OCI-LY1 (cell line): ENCODE measurements at regions not wholly inside any gene's neighbourhood (a gene's known extent, or its start where the extent isn't known, plus 50 kb on each side); places are given as distances from the start of the nearest gene placed in this dataset.

Experiments used
- H2AFZ ChIP-seq: fragments of 200-600 bp; sonication (generic), shearing (Covaris generic); 2 replicates; pipeline ENCODE4 v1.6.0; 2014; ENCODE audit warnings: antibody characterized with exemption, mild to moderate bottlenecking, low read length
- H3F3A ChIP-seq: fragments of 200-600 bp; sonication (generic), shearing (Covaris generic); 2 replicates; pipeline ENCODE4 v1.6.0; 2014; ENCODE audit warnings: mild to moderate bottlenecking, antibody characterized with exemption, low read length, moderate library complexity; ENCODE audit not compliant: insufficient read depth
- H3K27ac ChIP-seq: fragments of 200-600 bp; sonication (generic); 2 replicates; pipeline ENCODE4 v1.5.1; 2014; ENCODE audit warnings: low read length, mixed run types, mild to moderate bottlenecking, low read depth; ENCODE audit not compliant: poor library complexity, severe bottlenecking
- H3K27me3 ChIP-seq: fragments of 200-600 bp; sonication (generic); 2 replicates; pipeline ENCODE4 v1.6.0; 2014; ENCODE audit warnings: antibody characterized with exemption, mild to moderate bottlenecking, low read length, moderate library complexity; ENCODE audit not compliant: insufficient read depth
- H3K36me3 ChIP-seq: fragments of 200-600 bp; sonication (generic); 2 replicates; pipeline ENCODE4 v1.6.1; 2014; ENCODE audit warnings: mild to moderate bottlenecking, antibody characterized with exemption, low read length, moderate library complexity, mixed read lengths; ENCODE audit not compliant: insufficient read depth
- H3K4me1 ChIP-seq: fragments of 200-600 bp; sonication (generic); 2 replicates; pipeline ENCODE4 v1.5.1; 2014; ENCODE audit warnings: mild to moderate bottlenecking, low read length, moderate library complexity; ENCODE audit not compliant: insufficient read depth, severe bottlenecking
- H3K4me2 ChIP-seq: fragments of 200-600 bp; sonication (generic), shearing (Covaris generic); 2 replicates; pipeline ENCODE4 v1.6.1; 2014; ENCODE audit warnings: low read length
- H3K4me3 ChIP-seq: fragments of 200-600 bp; sonication (generic); 2 replicates; pipeline ENCODE4 v1.5.1; 2014; ENCODE audit warnings: low read length, low read depth, mild to moderate bottlenecking, mixed read lengths; ENCODE audit not compliant: poor library complexity, severe bottlenecking
- H3K79me2 ChIP-seq: fragments of 200-600 bp; shearing (Covaris generic); 2 replicates; pipeline ENCODE4 v1.6.1; 2016; ENCODE audit warnings: mixed run types, low read length, mixed read lengths; ENCODE audit not compliant: insufficient read depth
- H3K9ac ChIP-seq: fragments of 200-600 bp; sonication (generic), shearing (Covaris generic); 2 replicates; pipeline ENCODE4 v1.6.1; 2014; ENCODE audit warnings: mild to moderate bottlenecking, low read length, mixed read lengths
- H3K9me2 ChIP-seq: fragments of 200-600 bp; sonication (generic), shearing (Covaris generic); 2 replicates; pipeline ENCODE4 v1.6.1; 2014; ENCODE audit warnings: low read depth, mild to moderate bottlenecking, low read length, mixed read lengths
- H3K9me3 ChIP-seq: fragments of 200-600 bp; shearing (Covaris generic); 2 replicates; pipeline ENCODE4 v1.6.1; 2014; ENCODE audit warnings: low read length, mixed read lengths
- H4K20me1 ChIP-seq: fragments of 200-600 bp; sonication (generic), shearing (Covaris generic); 2 replicates; pipeline ENCODE4 v1.6.0; 2016; ENCODE audit warnings: mild to moderate bottlenecking, low read length; ENCODE audit not compliant: insufficient read depth
- EZH2 ChIP-seq: fragments of 200-600 bp; sonication (generic), shearing (Covaris generic); IDR thresholded peaks from 2 replicates; pipeline ENCODE4 v1.8.0; 2017; ENCODE audit warnings: borderline replicate concordance, mixed run types, mild to moderate bottlenecking, antibody characterized with exemption, low read length, moderate library complexity, mixed read lengths
- TF ChIP-seq, protein P1 (sequence below): fragments of 200-600 bp; sonication (generic), shearing (Covaris generic); IDR thresholded peaks from 2 replicates; pipeline ENCODE4 v1.5.1; 2017; ENCODE audit warnings: mild to moderate bottlenecking, antibody characterized with exemption, low read length, moderate library complexity, mixed read lengths

DNA sequence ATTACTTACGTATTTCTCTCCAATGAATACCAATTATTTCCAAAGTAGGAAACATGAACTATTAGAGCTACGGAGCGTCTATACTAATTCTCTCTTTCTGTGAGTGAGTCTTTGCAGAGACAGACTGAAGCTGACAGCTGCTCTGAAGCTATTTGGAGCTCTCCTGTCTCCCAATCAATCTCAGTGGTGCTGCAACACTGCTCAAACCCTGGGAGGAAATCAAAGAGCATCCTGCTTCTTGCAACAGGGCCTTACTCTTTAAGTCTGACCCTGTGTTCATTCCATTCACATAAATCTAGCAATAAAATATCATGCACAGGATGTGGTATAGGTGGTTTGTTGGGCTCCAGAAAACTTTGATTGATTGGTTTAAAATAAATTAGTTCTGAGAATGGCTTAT is 685.7 kb upstream of the IGFBP3 start:
- no peaks in the 10 kb centered on the region for H3K36me3 ChIP-seq
- H3F3A ChIP-seq: no peaks in the 10 kb centered on the region
- no peak overlapping the region for H3K9ac ChIP-seq
- no peak overlapping the region for H3K4me2 ChIP-seq
- no peaks in the 10 kb centered on the region for H3K27me3 ChIP-seq
- H3K9me3 ChIP-seq: no peaks in the 10 kb centered on the region
- H3K9me2 ChIP-seq: no peaks in the 10 kb centered on the region
- H3K79me2 ChIP-seq: no peaks in the 10 kb centered on the region
- H2AFZ ChIP-seq: no peak overlapping the region
- TF ChIP-seq, protein P1, sequence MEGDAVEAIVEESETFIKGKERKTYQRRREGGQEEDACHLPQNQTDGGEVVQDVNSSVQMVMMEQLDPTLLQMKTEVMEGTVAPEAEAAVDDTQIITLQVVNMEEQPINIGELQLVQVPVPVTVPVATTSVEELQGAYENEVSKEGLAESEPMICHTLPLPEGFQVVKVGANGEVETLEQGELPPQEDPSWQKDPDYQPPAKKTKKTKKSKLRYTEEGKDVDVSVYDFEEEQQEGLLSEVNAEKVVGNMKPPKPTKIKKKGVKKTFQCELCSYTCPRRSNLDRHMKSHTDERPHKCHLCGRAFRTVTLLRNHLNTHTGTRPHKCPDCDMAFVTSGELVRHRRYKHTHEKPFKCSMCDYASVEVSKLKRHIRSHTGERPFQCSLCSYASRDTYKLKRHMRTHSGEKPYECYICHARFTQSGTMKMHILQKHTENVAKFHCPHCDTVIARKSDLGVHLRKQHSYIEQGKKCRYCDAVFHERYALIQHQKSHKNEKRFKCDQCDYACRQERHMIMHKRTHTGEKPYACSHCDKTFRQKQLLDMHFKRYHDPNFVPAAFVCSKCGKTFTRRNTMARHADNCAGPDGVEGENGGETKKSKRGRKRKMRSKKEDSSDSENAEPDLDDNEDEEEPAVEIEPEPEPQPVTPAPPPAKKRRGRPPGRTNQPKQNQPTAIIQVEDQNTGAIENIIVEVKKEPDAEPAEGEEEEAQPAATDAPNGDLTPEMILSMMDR: no peak
- no peak for TF ChIP-seq EZH2
- no peak overlapping the region for H3K27ac ChIP-seq
- H4K20me1 ChIP-seq: no peaks in the 10 kb centered on the region
- no peaks in the 10 kb centered on the region for H3K4me1 ChIP-seq
- H3K4me3 ChIP-seq: no peak overlapping the region

GRCh38 chr7:46604241-46604661 is 683.2 kb upstream of the IGFBP3 start:
- TF ChIP-seq EZH2: no peak
- H3K9ac ChIP-seq: no peak overlapping the region
- no peaks in the 10 kb centered on the region for H3K9me3 ChIP-seq
- H4K20me1 ChIP-seq: no peaks in the 10 kb centered on the region
- H3K79me2 ChIP-seq: no peaks in the 10 kb centered on the region
- no peak overlapping the region for H3K4me3 ChIP-seq
- no peak overlapping the region for H3K27ac ChIP-seq
- H3K27me3 ChIP-seq: no peaks in the 10 kb centered on the region
- no peak overlapping the region for H2AFZ ChIP-seq
- H3F3A ChIP-seq: no peaks in the 10 kb centered on the region
- no peaks in the 10 kb centered on the region for H3K9me2 ChIP-seq
- H3K4me2 ChIP-seq: no peak overlapping the region
- H3K36me3 ChIP-seq: no peaks in the 10 kb centered on the region
- H3K4me1 ChIP-seq: no peaks in the 10 kb centered on the region

GRCh38 chr7:46603780-46604179 is 682.7 kb upstream of the IGFBP3 start:
- Histone ChIP-seq H3K27ac (no peak overlapping the region), H3K9me2 (no peaks in the 10 kb centered on the region), H3K4me1 (no peaks in the 10 kb centered on the region), H2AFZ (no peak overlapping the region), H3K79me2 (no peaks in the 10 kb centered on the region), H4K20me1 (no peaks in the 10 kb centered on the region), H3K9me3 (no peaks in the 10 kb centered on the region), H3F3A (no peaks in the 10 kb centered on the region), H3K4me3 (no peak overlapping the region), H3K27me3 (no peaks in the 10 kb centered on the region), H3K9ac (no peak overlapping the region), H3K4me2 (no peak overlapping the region), H3K36me3 (no peaks in the 10 kb centered on the region)
- TF ChIP-seq, protein P1: no peak
- TF ChIP-seq EZH2: no peak

GRCh38 chr7:46603296-46603752 is 682.3 kb upstream of the IGFBP3 start:
- Histone ChIP-seq H3K4me3 (no peak overlapping the region), H3K4me2 (no peak overlapping the region), H4K20me1 (no peaks in the 10 kb centered on the region), H3K9me3 (no peaks in the 10 kb centered on the region), H3K9me2 (no peaks in the 10 kb centered on the region), H3K36me3 (no peaks in the 10 kb centered on the region), H2AFZ (no peak overlapping the region), H3K9ac (no peak overlapping the region), H3K4me1 (no peaks in the 10 kb centered on the region), H3K27ac (no peak overlapping the region), H3K79me2 (no peaks in the 10 kb centered on the region), H3K27me3 (no peaks in the 10 kb centered on the region), H3F3A (no peaks in the 10 kb centered on the region)
- no peak for TF ChIP-seq EZH2
- TF ChIP-seq, protein P1: no peak
